ENCODE measurements at regions not wholly inside any gene's neighbourhood (a gene's known extent, or its start where the extent isn't known, plus 50 kb on each side); places are given as distances from the start of the nearest gene placed in this dataset.

DNA sequence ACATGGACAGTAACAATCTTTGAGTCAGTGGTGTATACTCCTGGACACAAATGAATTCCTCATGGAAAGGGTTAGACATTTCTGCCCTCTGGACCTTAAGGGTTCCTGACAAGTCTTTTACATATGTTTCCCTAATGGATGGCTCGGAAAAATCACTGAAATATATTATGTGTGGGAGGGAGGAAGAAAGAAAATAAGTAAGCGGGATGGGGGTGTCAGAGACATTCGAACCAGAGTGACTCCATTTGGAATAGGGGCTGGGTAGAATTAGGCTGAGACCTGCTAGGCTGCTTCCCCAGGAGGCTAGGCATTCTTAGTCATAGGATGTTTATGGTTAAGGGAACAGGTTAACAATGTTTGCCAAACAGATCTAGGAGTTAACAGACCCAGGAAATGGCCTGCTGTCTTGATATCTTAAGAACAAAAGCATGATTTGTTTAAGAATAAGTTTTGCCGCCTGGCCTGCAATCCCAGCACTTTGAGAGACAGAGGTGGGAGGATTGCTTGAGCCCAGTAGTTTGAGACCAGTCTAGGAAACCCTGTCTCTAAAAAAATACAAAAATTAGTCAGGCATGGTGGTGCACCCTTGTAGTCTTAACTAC is 1241.7 kb downstream of the TYW1 start:
- Histone ChIP-seq H3K4me3 (no peak overlapping the region), H3K36me3 (no peaks in the 10 kb centered on the region), H3K9me3 (no peaks in the 10 kb centered on the region), H3K27me3 (no peaks in the 10 kb centered on the region), H3K27ac (no peak overlapping the region), H3K4me1 (ENCODE audit: insufficient read depth) (no peaks in the 10 kb centered on the region)
- intact Hi-C loops (cut with DNase I), result no loop called here
- no peak for DNase-seq
- TF ChIP-seq, protein P1, sequence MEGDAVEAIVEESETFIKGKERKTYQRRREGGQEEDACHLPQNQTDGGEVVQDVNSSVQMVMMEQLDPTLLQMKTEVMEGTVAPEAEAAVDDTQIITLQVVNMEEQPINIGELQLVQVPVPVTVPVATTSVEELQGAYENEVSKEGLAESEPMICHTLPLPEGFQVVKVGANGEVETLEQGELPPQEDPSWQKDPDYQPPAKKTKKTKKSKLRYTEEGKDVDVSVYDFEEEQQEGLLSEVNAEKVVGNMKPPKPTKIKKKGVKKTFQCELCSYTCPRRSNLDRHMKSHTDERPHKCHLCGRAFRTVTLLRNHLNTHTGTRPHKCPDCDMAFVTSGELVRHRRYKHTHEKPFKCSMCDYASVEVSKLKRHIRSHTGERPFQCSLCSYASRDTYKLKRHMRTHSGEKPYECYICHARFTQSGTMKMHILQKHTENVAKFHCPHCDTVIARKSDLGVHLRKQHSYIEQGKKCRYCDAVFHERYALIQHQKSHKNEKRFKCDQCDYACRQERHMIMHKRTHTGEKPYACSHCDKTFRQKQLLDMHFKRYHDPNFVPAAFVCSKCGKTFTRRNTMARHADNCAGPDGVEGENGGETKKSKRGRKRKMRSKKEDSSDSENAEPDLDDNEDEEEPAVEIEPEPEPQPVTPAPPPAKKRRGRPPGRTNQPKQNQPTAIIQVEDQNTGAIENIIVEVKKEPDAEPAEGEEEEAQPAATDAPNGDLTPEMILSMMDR (IDR thresholded peaks at IDR 0.05), result no peak
- no peak for TF ChIP-seq POLR2A (IDR thresholded peaks at IDR 0.05)
- no peak for TF ChIP-seq EP300 (IDR thresholded peaks at IDR 0.05)
- WGBS, 3 donors, result 65 to 72% (median 71%) methylated on average over 4 of the region's 4 CpGs

DNA sequence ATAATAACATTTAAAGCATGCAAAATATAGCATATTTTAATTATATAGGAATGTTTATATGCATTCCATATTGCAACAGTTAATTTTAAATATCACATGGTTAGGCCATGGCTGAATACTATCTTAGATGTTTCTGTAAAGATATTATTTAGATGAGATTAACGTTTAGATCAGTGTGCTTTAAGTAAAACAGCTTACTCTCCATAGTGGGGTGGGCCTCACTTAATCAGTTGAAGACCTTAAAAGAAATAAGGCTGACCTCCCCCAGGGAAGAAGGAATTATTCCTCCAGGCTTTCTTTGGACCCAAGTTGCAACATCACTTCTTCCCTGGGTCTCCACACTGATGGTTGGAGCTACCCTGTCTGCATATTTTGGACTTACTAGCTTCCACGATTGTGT is 1246.5 kb downstream of the TYW1 start:
- Histone ChIP-seq H3K36me3 (no peaks in the 10 kb centered on the region), H3K4me1 (ENCODE audit: insufficient read depth) (no peaks in the 10 kb centered on the region), H3K27me3 (no peaks in the 10 kb centered on the region), H3K4me3 (no peak overlapping the region), H3K27ac (no peak overlapping the region), H3K9me3 (no peaks in the 10 kb centered on the region)
- 77 to 89% (median 84%) methylated on average over 2 of the region's 2 CpGs for WGBS, 3 donors
- no peak for DNase-seq
- intact Hi-C loops (cut with DNase I), result no loop called here
- TF ChIP-seq EP300 (IDR thresholded peaks at IDR 0.05) (no peak), POLR2A (IDR thresholded peaks at IDR 0.05) (no peak)
- TF ChIP-seq, protein P1 (IDR thresholded peaks at IDR 0.05), result no peak

- TF ChIP-seq EP300 (IDR thresholded peaks at IDR 0.05) (no peak), POLR2A (IDR thresholded peaks at IDR 0.05) (no peak)
- TF ChIP-seq, protein P1 (IDR thresholded peaks at IDR 0.05), result no peak
- intact Hi-C loops (cut with DNase I), result no loop called here
- no peak for DNase-seq
- Histone ChIP-seq H3K4me3 (no peak overlapping the region), H3K9me3 (no peaks in the 10 kb centered on the region), H3K27me3 (no peaks in the 10 kb centered on the region), H3K36me3 (no peaks in the 10 kb centered on the region), H3K27ac (no peak overlapping the region), H3K4me1 (ENCODE audit: insufficient read depth) (no peaks in the 10 kb centered on the region)
- WGBS, 3 donors, result 80 to 88% (median 84%) methylated on average over 7 of the region's 7 CpGs
Measured at GRCh38 chr7:68244389-68244788, 1247.8 kb downstream of the TYW1 start.

GRCh38 chr7:68245688-68246087 is 1249.1 kb downstream of the TYW1 start:
- intact Hi-C loops (cut with DNase I), result no loop called here
- Histone ChIP-seq H3K4me3 (no peak overlapping the region), H3K9me3 (no peaks in the 10 kb centered on the region), H3K27me3 (no peaks in the 10 kb centered on the region), H3K36me3 (no peaks in the 10 kb centered on the region), H3K27ac (no peak overlapping the region), H3K4me1 (ENCODE audit: insufficient read depth) (no peaks in the 10 kb centered on the region)
- DNase-seq, result no peak
- 8 to 17% (median 13%) methylated on average over 3 of the region's 3 CpGs for WGBS, 3 donors
- TF ChIP-seq EP300 (IDR thresholded peaks at IDR 0.05) (no peak), POLR2A (IDR thresholded peaks at IDR 0.05) (no peak)
- TF ChIP-seq, protein P1 (IDR thresholded peaks at IDR 0.05), result no peak

All from ovary (tissue), 7 donors.